ENCODE measurements at regions not wholly inside any gene's neighbourhood (a gene's known extent, or its start where the extent isn't known, plus 50 kb on each side); places are given as distances from the start of the nearest gene placed in this dataset.

GRCh38 chr1:98487620-98488019 is 173.9 kb upstream of the SNX7 start:
- TF ChIP-seq POLR2A (IDR thresholded peaks at IDR 0.05) (no peak), CTCF (IDR thresholded peaks at IDR 0.05) (no peak)
- intact Hi-C loops (cut with DNase I), result no loop called here

GRCh38 chr1:98482611-98483010 is 178.9 kb upstream of the SNX7 start:
- no peak overlapping the region for H3K4me3 ChIP-seq
- H3K27me3 ChIP-seq, result no peaks in the 10 kb centered on the region
- intact Hi-C loops (cut with DNase I), result no loop called here
- no peak for DNase-seq
- TF ChIP-seq CTCF (IDR thresholded peaks at IDR 0.05), result no peak
- TF ChIP-seq POLR2A (IDR thresholded peaks at IDR 0.05), result no peak
- no peaks in the 10 kb centered on the region for H3K4me1 ChIP-seq (replicated peaks in 1 of 2)
- no peak overlapping the region for H3K27ac ChIP-seq
- WGBS, 4 donors, result 79 to 86% (median 81%) methylated on average over 3 of the region's 3 CpGs
- no peaks in the 10 kb centered on the region for H3K9me3 ChIP-seq (replicated peaks in 1 of 3)
- no peaks in the 10 kb centered on the region for H3K36me3 ChIP-seq (replicated peaks in 1 of 2)

More at GRCh38 chr1:98487620-98488019, 173.9 kb upstream of the SNX7 start:
- no peaks in the 10 kb centered on the region for H3K36me3 ChIP-seq (replicated peaks in 1 of 2)
- 77 to 86% (median 78%) methylated on average over 5 of the region's 5 CpGs for whole genome bisulfite sequencing, 4 donors
- no peaks in the 10 kb centered on the region for H3K4me1 ChIP-seq (replicated peaks in 1 of 2)
- H3K27me3 ChIP-seq, result no peaks in the 10 kb centered on the region
- no peak for DNase-seq
- H3K9me3 ChIP-seq (replicated peaks in 1 of 3), result no peaks in the 10 kb centered on the region
- H3K27ac ChIP-seq, result no peak overlapping the region
- no peak overlapping the region for H3K4me3 ChIP-seq

- H3K4me1 ChIP-seq (replicated peaks in 1 of 2), result no peaks in the 10 kb centered on the region
- no peak for TF ChIP-seq CTCF (IDR thresholded peaks at IDR 0.05)
- no peak for TF ChIP-seq POLR2A (IDR thresholded peaks at IDR 0.05)
- no peaks in the 10 kb centered on the region for H3K36me3 ChIP-seq (replicated peaks in 1 of 2)
- no peak for DNase-seq
- H3K4me3 ChIP-seq, result no peak overlapping the region
- H3K27me3 ChIP-seq, result no peaks in the 10 kb centered on the region
- no peaks in the 10 kb centered on the region for H3K9me3 ChIP-seq (replicated peaks in 1 of 3)
- WGBS, 4 donors, result 45 to 63% (median 55%) methylated on average over 2 of the region's 2 CpGs
- intact Hi-C loops (cut with DNase I), result no loop called here
- no peak overlapping the region for H3K27ac ChIP-seq
These were observed 181.2 kb upstream of the SNX7 start for GRCh38 chr1:98480271-98480670.

- no peak for TF ChIP-seq POLR2A (IDR thresholded peaks at IDR 0.05)
- no peak for TF ChIP-seq CTCF (IDR thresholded peaks at IDR 0.05)
- no peaks in the 10 kb centered on the region for H3K9me3 ChIP-seq (replicated peaks in 1 of 3)
- DNase-seq, result no peak
- H3K27ac ChIP-seq, result no peak overlapping the region
- no peaks in the 10 kb centered on the region for H3K4me1 ChIP-seq (replicated peaks in 1 of 2)
- no peaks in the 10 kb centered on the region for H3K36me3 ChIP-seq (replicated peaks in 1 of 2)
- 61 to 68% (median 65%) methylated on average over 3 of the region's 3 CpGs for WGBS, 4 donors
- H3K4me3 ChIP-seq, result no peak overlapping the region
- intact Hi-C loops (cut with DNase I), result no loop called here
- H3K27me3 ChIP-seq, result no peaks in the 10 kb centered on the region
These were observed 183.4 kb upstream of the SNX7 start for GRCh38 chr1:98478121-98478520.

Measured in adrenal gland (tissue), 9 donors.